HEK293T (cell line): ENCODE measurements at regions not wholly inside any gene's neighbourhood (a gene's known extent, or its start where the extent isn't known, plus 50 kb on each side); places are given as distances from the start of the nearest gene placed in this dataset.

ENCODE experiments used
- ELF4 ChIP-seq: fragments of 450-650 bp; IDR thresholded peaks from 2 replicates; pipeline ENCODE4 v1.6.1; 2017; ENCODE audit warnings: antibody characterized with exemption
- FOXM1 ChIP-seq: fragments of 450-650 bp; IDR thresholded peaks from 2 replicates; pipeline ENCODE4 v1.6.1; 2017; ENCODE audit warnings: mild to moderate bottlenecking, borderline replicate concordance
- LEF1 ChIP-seq: fragments of 450-650 bp; IDR thresholded peaks from 2 replicates; pipeline ENCODE4 v1.6.1; 2017; ENCODE audit warnings: mild to moderate bottlenecking, borderline replicate concordance
- SP1 ChIP-seq: fragments of 450-650 bp; IDR thresholded peaks from 2 replicates; pipeline ENCODE4 v1.6.1; 2017

GRCh38 chr4:163588532-163588931, 94.0 kb downstream of the TMA16 start:
- TF ChIP-seq SP1, result no peak
- TF ChIP-seq LEF1, result no peak
- no peak for TF ChIP-seq ELF4
- no peak for TF ChIP-seq FOXM1
